Caco-2 (cell line): ENCODE measurements at regions not wholly inside any gene's neighbourhood (a gene's known extent, or its start where the extent isn't known, plus 50 kb on each side); places are given as distances from the start of the nearest gene placed in this dataset.

ENCODE experiments used
- BruUV-seq: library from RNA; stranded (reverse); fragments of 400-500 nt; replicated peaks from 2 replicates; lab custom pipeline; 2021; lab: Mats Ljungman, UMichigan
- CTCF ChIA-PET: fragments of 300-600 bp; sonication (Branson Sonifier 250); formaldehyde crosslinking; loops from one replicate; lab custom pipeline; 2022; ENCODE audit warnings: antibody characterized with exemption; lab: Charles Lee
- POLR2A ChIA-PET: fragments of 300-600 bp; sonication (Branson Sonifier 250); formaldehyde crosslinking; loops from one replicate; lab custom pipeline; 2022; ENCODE audit warnings: antibody characterized with exemption; lab: Charles Lee
- DNase-seq, 2 experiments: peaks; one replicate each; pipeline versions ENCODE4 v3.0.0 to v3.0.0-alpha.2; 2020 to 2022
- H3K27me3 ChIP-seq: replicated peaks from 2 replicates; pipeline ENCODE4 v1.6.0; 2011; ENCODE audit warnings: low read length; ENCODE audit not compliant: control insufficient read depth, insufficient read depth
- H3K36me3 ChIP-seq: 2 replicates; pipeline ENCODE4 v1.5.1; 2011; ENCODE audit warnings: low read length; ENCODE audit not compliant: control insufficient read depth, insufficient read depth
- H3K4me1 ChIP-seq: fragments of 250-450 bp; sonication (Bioruptor Pico); 2 replicates; pipeline ENCODE4 v1.5.1; 2020; ENCODE audit warnings: mild to moderate bottlenecking
- H3K4me3 ChIP-seq: 2 replicates; pipeline ENCODE4 v1.5.1; 2011; ENCODE audit warnings: low read depth, mild to moderate bottlenecking, control low read depth, low read length
- H3K9me3 ChIP-seq: fragments of 250-450 bp; sonication (Bioruptor Pico); 2 replicates; pipeline ENCODE4 v1.5.1; 2020; ENCODE audit warnings: mild to moderate bottlenecking, moderate library complexity
- H3K27ac Mint-ChIP-seq: one replicate; pipeline ENCODE4 v1.8.0; 2022; ENCODE audit warnings: mixed read lengths; ENCODE audit not compliant: unreplicated experiment
- H3K27me3 Mint-ChIP-seq: one replicate; pipeline ENCODE4 v1.8.0; 2022; ENCODE audit warnings: mixed read lengths; ENCODE audit not compliant: insufficient read depth, unreplicated experiment
- H3K36me3 Mint-ChIP-seq: one replicate; pipeline ENCODE4 v1.8.0; 2022; ENCODE audit warnings: mild to moderate bottlenecking, mixed read lengths; ENCODE audit not compliant: insufficient read depth, unreplicated experiment
- H3K4me1 Mint-ChIP-seq: one replicate; pipeline ENCODE4 v1.8.0; 2022; ENCODE audit warnings: low read depth, mixed read lengths; ENCODE audit not compliant: unreplicated experiment
- H3K4me3 Mint-ChIP-seq: one replicate; pipeline ENCODE4 v1.8.0; 2022; ENCODE audit warnings: mild to moderate bottlenecking, moderate library complexity, mixed read lengths; ENCODE audit not compliant: unreplicated experiment
- H3K9me3 Mint-ChIP-seq: one replicate; pipeline ENCODE4 v1.8.0; 2022; ENCODE audit warnings: mixed read lengths; ENCODE audit not compliant: unreplicated experiment
- intact Hi-C: fragments of 100-400 bp; cut with micrococcal nuclease; formaldehyde crosslinking; loops from one replicate; pipeline ENCODE4 v1.10.0; 2022; ENCODE audit not compliant: unreplicated experiment
- TF ChIP-seq, protein P1 (sequence below), 2 experiments: fragments of 200-600 bp in 1 of 2; IDR thresholded peaks; 1 replicate in 1 of 2; 2 replicates in 1 of 2; pipeline versions ENCODE4 v1.5.1 to v1.8.0; 2011 to 2022; ENCODE audit warnings: antibody characterized with exemption in 1 of 2, control low read depth in 1 of 2, inconsistent platforms in 1 of 2, low read depth in 1 of 2, low read length in 1 of 2, mild to moderate bottlenecking in 1 of 2, moderate library complexity in 1 of 2; ENCODE audit not compliant: insufficient read depth in 1 of 2, severe bottlenecking in 1 of 2, unreplicated experiment in 1 of 2

DNA sequence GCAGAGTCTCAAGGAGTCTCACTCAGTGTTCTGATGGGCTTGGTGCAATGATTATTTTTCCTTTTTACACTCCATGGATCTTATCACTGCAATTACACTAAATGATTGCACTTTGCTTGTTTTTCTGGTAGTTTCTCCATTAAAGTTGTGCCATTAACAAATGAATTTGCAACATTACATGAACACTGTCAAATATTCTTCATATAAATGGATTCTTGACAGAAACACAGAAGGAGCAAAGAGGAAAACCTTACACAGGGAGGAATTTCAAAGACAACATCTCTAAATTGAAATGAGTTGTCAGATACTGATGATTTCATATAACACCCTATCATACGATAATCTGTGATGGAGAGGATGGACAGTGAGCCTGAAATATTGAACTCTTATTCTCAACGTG, 65.4 kb upstream of the CHST9 start:
- no TSS peak for BruUV-seq
- no peak for DNase-seq
- Histone ChIP-seq H3K27me3 (no peaks in the 10 kb centered on the region), H3K4me1 (no peaks in the 10 kb centered on the region), H3K36me3 (no peaks in the 10 kb centered on the region), H3K4me3 (no peak overlapping the region), H3K9me3 (no peaks in the 10 kb centered on the region)
- CTCF ChIA-PET = no interaction called here
- Mint-ChIP-seq H3K36me3 (no peaks in the 10 kb centered on the region), H3K4me3 (no peak overlapping the region), H3K9me3 (no peaks in the 10 kb centered on the region), H3K4me1 (no peaks in the 10 kb centered on the region), H3K27me3 (peaks cover 7% of the 10 kb centered on the region), H3K27ac (no peak overlapping the region)
- POLR2A ChIA-PET = no interaction called here
- intact Hi-C loops = no loop called here
- TF ChIP-seq, protein P1, sequence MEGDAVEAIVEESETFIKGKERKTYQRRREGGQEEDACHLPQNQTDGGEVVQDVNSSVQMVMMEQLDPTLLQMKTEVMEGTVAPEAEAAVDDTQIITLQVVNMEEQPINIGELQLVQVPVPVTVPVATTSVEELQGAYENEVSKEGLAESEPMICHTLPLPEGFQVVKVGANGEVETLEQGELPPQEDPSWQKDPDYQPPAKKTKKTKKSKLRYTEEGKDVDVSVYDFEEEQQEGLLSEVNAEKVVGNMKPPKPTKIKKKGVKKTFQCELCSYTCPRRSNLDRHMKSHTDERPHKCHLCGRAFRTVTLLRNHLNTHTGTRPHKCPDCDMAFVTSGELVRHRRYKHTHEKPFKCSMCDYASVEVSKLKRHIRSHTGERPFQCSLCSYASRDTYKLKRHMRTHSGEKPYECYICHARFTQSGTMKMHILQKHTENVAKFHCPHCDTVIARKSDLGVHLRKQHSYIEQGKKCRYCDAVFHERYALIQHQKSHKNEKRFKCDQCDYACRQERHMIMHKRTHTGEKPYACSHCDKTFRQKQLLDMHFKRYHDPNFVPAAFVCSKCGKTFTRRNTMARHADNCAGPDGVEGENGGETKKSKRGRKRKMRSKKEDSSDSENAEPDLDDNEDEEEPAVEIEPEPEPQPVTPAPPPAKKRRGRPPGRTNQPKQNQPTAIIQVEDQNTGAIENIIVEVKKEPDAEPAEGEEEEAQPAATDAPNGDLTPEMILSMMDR (IDR thresholded peaks at IDR 0.05; ENCODE audit: insufficient read depth in 1 of 2, low read depth in 1 of 2, low read length in 1 of 2, severe bottlenecking in 1 of 2, unreplicated experiment in 1 of 2) = no peak

DNA sequence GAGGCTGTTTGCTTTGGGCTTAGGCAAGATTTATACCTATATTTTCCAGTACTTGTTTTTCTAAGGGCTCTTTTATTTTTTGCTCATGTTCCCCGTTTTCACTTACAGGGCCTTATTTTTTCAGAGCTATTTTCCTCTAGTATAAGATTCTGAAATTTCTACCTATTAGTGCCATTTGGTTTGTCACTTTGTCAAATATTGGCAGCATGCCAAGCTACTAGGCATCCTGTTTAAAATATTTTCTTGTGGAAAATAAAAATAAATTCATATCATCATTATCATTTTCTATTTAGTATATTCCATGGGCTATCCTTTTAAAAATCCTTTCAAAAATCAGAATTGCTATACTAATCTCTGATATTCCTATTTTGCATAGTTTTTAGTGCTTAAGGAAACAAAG, 64.8 kb upstream of the CHST9 start:
- POLR2A ChIA-PET = no interaction called here
- H3K4me1 ChIP-seq = no peaks in the 10 kb centered on the region
- H3K9me3 Mint-ChIP-seq = no peaks in the 10 kb centered on the region

DNA sequence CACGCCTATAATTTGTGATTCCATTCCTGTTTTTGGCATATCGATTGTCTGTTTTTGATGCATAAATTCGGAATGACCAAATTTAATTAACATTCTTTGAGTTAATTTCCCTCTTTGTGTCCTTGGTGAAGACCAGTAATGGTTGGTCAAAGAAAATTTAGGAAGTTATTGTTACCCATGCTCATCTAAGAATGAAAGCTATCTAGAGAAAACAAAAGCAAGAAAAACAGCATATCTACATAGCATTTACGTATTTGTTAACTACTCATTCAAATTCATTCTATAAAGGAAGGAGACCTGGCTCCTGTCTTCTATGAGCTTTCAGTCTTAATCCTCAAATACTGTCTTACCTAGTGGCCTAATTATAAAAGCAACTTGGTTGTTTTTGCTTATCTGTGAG, 59.2 kb upstream of the CHST9 start:
- intact Hi-C loops = no loop called here
- Histone ChIP-seq H3K9me3 (no peaks in the 10 kb centered on the region), H3K36me3 (no peaks in the 10 kb centered on the region), H3K4me3 (no peak overlapping the region), H3K4me1 (no peaks in the 10 kb centered on the region), H3K27me3 (no peaks in the 10 kb centered on the region)
- Mint-ChIP-seq H3K27me3 (peaks cover 4% of the 10 kb centered on the region), H3K36me3 (no peaks in the 10 kb centered on the region), H3K9me3 (no peaks in the 10 kb centered on the region), H3K4me1 (no peaks in the 10 kb centered on the region), H3K27ac (no peak overlapping the region), H3K4me3 (no peak overlapping the region)
- POLR2A ChIA-PET = no interaction called here
- CTCF ChIA-PET = no interaction called here
- no TSS peak for BruUV-seq
- TF ChIP-seq, protein P1 (IDR thresholded peaks at IDR 0.05; ENCODE audit: insufficient read depth in 1 of 2, low read depth in 1 of 2, low read length in 1 of 2, severe bottlenecking in 1 of 2, unreplicated experiment in 1 of 2) = no peak
- no peak for DNase-seq

More for the DNA sequence above, 64.8 kb upstream of the CHST9 start:
- CTCF ChIA-PET = no interaction called here
- TF ChIP-seq, protein P1 (IDR thresholded peaks at IDR 0.05; ENCODE audit: insufficient read depth in 1 of 2, low read depth in 1 of 2, low read length in 1 of 2, severe bottlenecking in 1 of 2, unreplicated experiment in 1 of 2) = no peak
- DNase-seq = no peak
- Histone ChIP-seq H3K27me3 (no peaks in the 10 kb centered on the region), H3K36me3 (no peaks in the 10 kb centered on the region), H3K4me3 (no peak overlapping the region), H3K9me3 (no peaks in the 10 kb centered on the region)
- Mint-ChIP-seq H3K36me3 (no peaks in the 10 kb centered on the region), H3K4me3 (no peak overlapping the region), H3K4me1 (no peaks in the 10 kb centered on the region), H3K27ac (no peak overlapping the region), H3K27me3 (peaks cover 7% of the 10 kb centered on the region)
- intact Hi-C loops = no loop called here
- no TSS peak for BruUV-seq
